SK-N-SH treated with all-trans-retinoic acid at 6 μM for 48 hours (cell line): ENCODE measurements at regions not wholly inside any gene's neighbourhood (a gene's known extent, or its start where the extent isn't known, plus 50 kb on each side); places are given as distances from the start of the nearest gene placed in this dataset.

Experiments
- ATAC-seq: fragments of 200-7000 bp; cut with Tn5 transposase; 3 replicates; pipeline ENCODE4 v1.9.1; 2020; ENCODE audit warnings: mild to moderate bottlenecking, moderate library complexity
- ARNTL ChIP-seq: fragments of 450-650 bp; formaldehyde crosslinking; IDR thresholded peaks from 2 replicates; pipeline ENCODE4 v1.5.0; 2020; ENCODE audit warnings: low read depth, mild to moderate bottlenecking, moderate library complexity, borderline replicate concordance
- BACH2 ChIP-seq: fragments of 250-450 bp; sonication (Bioruptor Pico); IDR thresholded peaks from 2 replicates; pipeline ENCODE4 v1.9.0; 2021; ENCODE audit warnings: mild to moderate bottlenecking, borderline replicate concordance
- CREB5 ChIP-seq: fragments of 250-450 bp; sonication (Bioruptor Pico); IDR thresholded peaks from 2 replicates; pipeline ENCODE4 v1.5.1; 2020; ENCODE audit warnings: low read depth, mild to moderate bottlenecking, moderate library complexity
- CSDC2 ChIP-seq: fragments of 250-450 bp; sonication (Bioruptor Pico); IDR thresholded peaks from 2 replicates; pipeline ENCODE4 v1.5.0; 2020; ENCODE audit warnings: mild to moderate bottlenecking, moderate library complexity
- CSRNP3 ChIP-seq: fragments of 250-450 bp; sonication (Bioruptor Pico); IDR thresholded peaks from 2 replicates; pipeline ENCODE4 v1.5.1; 2021; ENCODE audit warnings: mild to moderate bottlenecking, moderate library complexity
- ESRRG ChIP-seq: fragments of 250-450 bp; sonication (Bioruptor Pico); IDR thresholded peaks from 2 replicates; pipeline ENCODE4 v1.6.1; 2021; ENCODE audit warnings: mild to moderate bottlenecking
- GLIS3 ChIP-seq: fragments of 250-450 bp; sonication (Bioruptor Pico); IDR thresholded peaks from 2 replicates; pipeline ENCODE4 v1.5.0; 2020; ENCODE audit warnings: mild to moderate bottlenecking, moderate library complexity
- ISL1 ChIP-seq: fragments of 250-450 bp; sonication (Bioruptor Pico); IDR thresholded peaks from 2 replicates; pipeline ENCODE4 v2.1.2; 2022; ENCODE audit warnings: mild to moderate bottlenecking, moderate library complexity
- PATZ1 ChIP-seq: fragments of 250-450 bp; sonication (Bioruptor Pico); IDR thresholded peaks from 2 replicates; pipeline ENCODE4 v1.8.0; 2020; ENCODE audit warnings: mild to moderate bottlenecking, moderate library complexity, borderline replicate concordance
- POU6F1 ChIP-seq: fragments of 250-450 bp; sonication (Bioruptor Pico); IDR thresholded peaks from 2 replicates; pipeline ENCODE4 v1.8.0; 2021; ENCODE audit warnings: low read depth, mild to moderate bottlenecking, moderate library complexity, borderline replicate concordance
- PPARA ChIP-seq: fragments of 250-450 bp; sonication (Bioruptor Pico); IDR thresholded peaks from 2 replicates; pipeline ENCODE4 v1.5.0; 2020; ENCODE audit warnings: mild to moderate bottlenecking, borderline replicate concordance
- RARB ChIP-seq: fragments of 250-450 bp; sonication (Bioruptor Pico); IDR thresholded peaks from 2 replicates; pipeline ENCODE4 v1.8.0; 2021; ENCODE audit warnings: mild to moderate bottlenecking, moderate library complexity
- TCF4 ChIP-seq: fragments of 250-450 bp; sonication (Bioruptor Pico); IDR thresholded peaks from 2 replicates; pipeline ENCODE4 v1.8.0; 2021; ENCODE audit warnings: mild to moderate bottlenecking, moderate library complexity, borderline replicate concordance
- ZFP3 ChIP-seq: fragments of 250-450 bp; sonication (Bioruptor Pico); IDR thresholded peaks from 2 replicates; pipeline ENCODE4 v1.5.0; 2020; ENCODE audit warnings: mild to moderate bottlenecking, moderate library complexity
- ZFP30 ChIP-seq: fragments of 450-650 bp; formaldehyde crosslinking; IDR thresholded peaks from 2 replicates; pipeline ENCODE4 v1.5.0; 2022; ENCODE audit warnings: mild to moderate bottlenecking, moderate library complexity
- ZNF565 ChIP-seq: fragments of 450-650 bp; formaldehyde crosslinking; conservative IDR thresholded peaks from 2 replicates; pipeline ENCODE4 v1.5.0; 2020; ENCODE audit warnings: low read depth, mild to moderate bottlenecking, moderate library complexity
- ZNF70 ChIP-seq: fragments of 450-650 bp; formaldehyde crosslinking; IDR thresholded peaks from 2 replicates; pipeline ENCODE4 v1.5.0; 2020; ENCODE audit warnings: mild to moderate bottlenecking, moderate library complexity
- ZNF8 ChIP-seq: fragments of 450-650 bp; formaldehyde crosslinking; IDR thresholded peaks from 2 replicates; pipeline ENCODE4 v1.5.0; 2020; ENCODE audit warnings: mild to moderate bottlenecking, moderate library complexity
- TF ChIP-seq, protein P1 (sequence below): fragments of 250-450 bp; sonication (Bioruptor Pico); IDR thresholded peaks from 2 replicates; pipeline ENCODE4 v1.5.0; 2020; ENCODE audit warnings: mild to moderate bottlenecking, moderate library complexity

DNA sequence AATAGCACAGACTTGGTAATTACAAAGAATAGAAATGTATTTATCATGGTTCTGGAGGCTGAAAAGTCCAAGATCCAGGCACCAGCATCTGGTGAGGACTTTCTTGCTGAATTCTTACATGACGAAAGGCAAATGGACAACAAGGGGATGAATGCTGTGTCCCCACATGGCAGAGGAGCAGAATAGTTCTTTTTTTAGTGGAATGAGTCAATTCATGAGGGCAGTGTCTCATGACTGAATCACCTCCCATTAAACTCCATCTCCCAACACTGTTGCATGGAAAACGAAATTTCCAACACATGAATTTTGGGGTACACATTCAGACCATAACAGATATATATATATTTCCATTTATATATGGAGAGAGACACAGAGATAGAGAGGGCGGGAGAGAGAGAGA, 628.3 kb downstream of the TRIML1 start:
- no peak for TF ChIP-seq CREB5 (CRISPR knock-in tag)
- no peak for TF ChIP-seq CSRNP3
- no peak for TF ChIP-seq ESRRG (CRISPR knock-in tag)
- TF ChIP-seq TCF4 (CRISPR knock-in tag) = no peak
- no peak for TF ChIP-seq PATZ1 (CRISPR knock-in tag)
- TF ChIP-seq ARNTL (CRISPR knock-in tag) = no peak
- no peak for ATAC-seq

DNA sequence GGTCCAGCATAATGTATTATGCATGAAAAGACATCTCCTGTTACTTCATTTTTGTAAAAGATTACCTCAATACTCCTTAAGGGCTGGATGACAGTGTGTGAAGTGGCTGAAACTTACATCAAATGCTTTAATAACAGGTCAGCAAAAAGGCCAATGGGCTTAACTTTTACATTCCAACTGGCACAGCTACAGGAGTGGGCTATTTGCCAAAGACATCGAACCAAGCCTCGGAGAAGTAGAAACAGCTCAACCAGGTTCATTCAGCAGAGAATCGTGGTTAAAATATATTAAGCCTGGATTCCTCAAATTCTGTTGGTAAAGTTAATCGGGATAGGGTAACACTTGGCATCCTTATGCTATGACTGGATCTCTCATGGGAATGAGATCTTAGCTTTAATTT, 639.7 kb downstream of the TRIML1 start:
- no peak for ATAC-seq

More for the DNA sequence above, 639.7 kb downstream of the TRIML1 start:
- TF ChIP-seq ZNF70 (CRISPR knock-in tag) = no peak
- no peak for TF ChIP-seq ARNTL (CRISPR knock-in tag)
- TF ChIP-seq ISL1 (CRISPR knock-in tag) = no peak
- TF ChIP-seq ZFP3 (CRISPR knock-in tag) = no peak
- no peak for TF ChIP-seq PPARA (CRISPR knock-in tag)
- TF ChIP-seq ZNF565 (CRISPR knock-in tag) = no peak
- TF ChIP-seq CREB5 (CRISPR knock-in tag) = no peak
- no peak for TF ChIP-seq ZNF8 (CRISPR knock-in tag)
- TF ChIP-seq RARB (CRISPR knock-in tag) = no peak
- TF ChIP-seq, protein P1, sequence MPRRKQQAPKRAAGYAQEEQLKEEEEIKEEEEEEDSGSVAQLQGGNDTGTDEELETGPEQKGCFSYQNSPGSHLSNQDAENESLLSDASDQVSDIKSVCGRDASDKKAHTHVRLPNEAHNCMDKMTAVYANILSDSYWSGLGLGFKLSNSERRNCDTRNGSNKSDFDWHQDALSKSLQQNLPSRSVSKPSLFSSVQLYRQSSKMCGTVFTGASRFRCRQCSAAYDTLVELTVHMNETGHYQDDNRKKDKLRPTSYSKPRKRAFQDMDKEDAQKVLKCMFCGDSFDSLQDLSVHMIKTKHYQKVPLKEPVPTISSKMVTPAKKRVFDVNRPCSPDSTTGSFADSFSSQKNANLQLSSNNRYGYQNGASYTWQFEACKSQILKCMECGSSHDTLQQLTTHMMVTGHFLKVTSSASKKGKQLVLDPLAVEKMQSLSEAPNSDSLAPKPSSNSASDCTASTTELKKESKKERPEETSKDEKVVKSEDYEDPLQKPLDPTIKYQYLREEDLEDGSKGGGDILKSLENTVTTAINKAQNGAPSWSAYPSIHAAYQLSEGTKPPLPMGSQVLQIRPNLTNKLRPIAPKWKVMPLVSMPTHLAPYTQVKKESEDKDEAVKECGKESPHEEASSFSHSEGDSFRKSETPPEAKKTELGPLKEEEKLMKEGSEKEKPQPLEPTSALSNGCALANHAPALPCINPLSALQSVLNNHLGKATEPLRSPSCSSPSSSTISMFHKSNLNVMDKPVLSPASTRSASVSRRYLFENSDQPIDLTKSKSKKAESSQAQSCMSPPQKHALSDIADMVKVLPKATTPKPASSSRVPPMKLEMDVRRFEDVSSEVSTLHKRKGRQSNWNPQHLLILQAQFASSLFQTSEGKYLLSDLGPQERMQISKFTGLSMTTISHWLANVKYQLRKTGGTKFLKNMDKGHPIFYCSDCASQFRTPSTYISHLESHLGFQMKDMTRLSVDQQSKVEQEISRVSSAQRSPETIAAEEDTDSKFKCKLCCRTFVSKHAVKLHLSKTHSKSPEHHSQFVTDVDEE (CRISPR knock-in tag) = no peak
- TF ChIP-seq PATZ1 (CRISPR knock-in tag) = no peak
- TF ChIP-seq CSRNP3 = no peak
- no peak for TF ChIP-seq POU6F1 (CRISPR knock-in tag)
- no peak for TF ChIP-seq BACH2 (CRISPR knock-in tag)
- no peak for TF ChIP-seq GLIS3 (CRISPR knock-in tag)
- TF ChIP-seq ZFP30 (CRISPR knock-in tag) = no peak
- TF ChIP-seq CSDC2 (CRISPR knock-in tag) = no peak
